Right renal pelvis (tissue), 4 donors: ENCODE measurements at regions not wholly inside any gene's neighbourhood (a gene's known extent, or its start where the extent isn't known, plus 50 kb on each side); places are given as distances from the start of the nearest gene placed in this dataset.

ENCODE experiments used
- DNase-seq, 4 donors: peaks; one replicate each; pipeline ENCODE4 v3.0.0-alpha.2; 2013; ENCODE audit warnings: low read depth in 4 of 4, low spot score in 3 of 4, missing footprints in 1 of 4

DNA sequence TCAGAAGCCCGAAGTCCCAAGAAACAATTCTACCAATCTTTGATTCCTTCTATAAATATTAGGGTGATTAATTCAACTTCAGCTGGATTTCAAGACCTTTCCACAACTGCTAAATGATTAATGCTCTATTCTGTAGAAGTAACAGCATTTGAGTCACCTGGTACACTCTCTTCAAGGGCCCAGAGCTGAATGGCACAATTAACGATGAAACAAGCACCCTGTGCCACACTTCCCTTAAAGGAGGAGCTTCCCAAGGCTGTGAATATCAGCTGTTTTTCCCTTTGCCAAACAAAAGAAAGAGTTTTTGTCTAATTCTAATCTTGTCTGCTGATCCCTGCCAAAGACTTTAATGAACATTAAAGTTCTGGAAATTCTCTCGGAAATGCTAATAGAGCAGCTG lies 56.0 kb downstream of the BOD1L2 start:
- DNase-seq, result no peak

DNA sequence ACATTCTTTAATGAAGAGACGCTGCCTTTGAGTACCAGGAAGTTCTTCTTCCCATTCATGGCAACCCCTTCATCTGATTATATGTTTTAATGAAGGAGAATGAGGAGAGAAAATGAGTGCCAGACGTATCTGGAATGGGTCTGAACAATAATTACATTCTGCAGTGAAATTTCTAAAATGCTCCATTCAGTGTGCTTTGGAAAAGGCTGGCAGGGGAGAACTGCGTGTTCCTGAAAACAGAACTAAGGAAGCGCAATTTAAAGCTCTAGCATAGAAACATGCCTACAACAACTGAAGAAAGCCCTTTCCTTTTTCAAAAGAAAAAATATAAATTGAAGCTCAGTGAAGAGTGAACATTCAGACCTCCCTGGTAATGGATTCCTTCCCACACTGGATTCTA lies 58.8 kb downstream of the BOD1L2 start:
- no peak for DNase-seq

- no peak for DNase-seq
These were observed 60.4 kb downstream of the BOD1L2 start for GRCh38 chr18:57207124-57207916.

GRCh38 chr18:57208047-57208446 lies 61.2 kb downstream of the BOD1L2 start:
- DNase-seq, result no peak

GRCh38 chr18:57209713-57210106 lies 62.8 kb downstream of the BOD1L2 start:
- DNase-seq, result no peak

- no peak for DNase-seq
These were observed 63.3 kb downstream of the BOD1L2 start for GRCh38 chr18:57210107-57210715.

DNA sequence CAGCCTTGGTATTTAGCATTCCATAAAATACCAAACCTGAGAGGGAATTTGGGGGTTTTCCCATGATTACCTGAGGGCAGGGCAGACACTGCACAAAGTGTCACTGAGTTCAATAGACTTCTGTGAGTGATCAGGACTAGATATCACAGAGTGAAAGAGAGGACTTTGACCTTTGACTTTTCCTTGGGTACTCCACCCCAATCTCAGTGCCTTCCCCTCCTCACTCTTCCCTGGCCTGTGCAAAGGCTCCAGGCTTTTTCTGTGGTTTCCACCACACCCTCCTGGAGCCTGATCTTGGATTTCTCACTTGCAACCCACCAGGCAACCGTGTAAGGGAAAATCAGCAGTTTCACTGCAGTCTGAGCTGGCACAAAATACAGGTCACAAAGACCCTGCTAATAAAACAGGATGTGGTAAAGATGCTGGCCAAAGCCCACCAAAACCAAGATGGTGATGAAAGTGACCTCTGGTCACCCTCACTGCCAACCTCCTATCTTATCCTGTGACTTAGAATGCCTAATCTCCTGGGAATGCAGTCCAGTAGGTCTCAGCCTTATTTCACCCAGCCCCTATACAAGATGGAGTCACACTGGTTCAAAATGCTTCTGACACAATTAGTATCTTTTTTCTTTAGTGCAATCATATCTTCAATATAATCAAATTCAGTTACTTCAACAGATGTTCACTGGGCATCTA lies 64.0 kb downstream of the BOD1L2 start:
- DNase-seq, result no peak

DNA sequence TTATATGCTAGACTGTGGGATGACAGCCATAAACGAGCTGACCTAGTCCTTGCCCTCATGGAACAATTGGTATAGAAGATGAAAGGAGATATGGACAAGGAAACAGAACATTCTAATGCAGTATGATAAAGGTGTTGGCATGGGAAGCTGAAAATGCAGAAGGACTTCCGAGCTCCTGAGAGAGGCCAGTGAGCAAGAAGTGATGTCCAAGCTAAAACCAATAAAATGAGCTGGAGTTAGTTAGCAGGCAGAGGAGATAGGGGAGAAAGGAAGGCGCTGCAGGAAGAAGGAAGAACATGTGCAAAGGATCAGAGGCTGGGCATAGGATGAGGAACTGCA lies 64.5 kb downstream of the BOD1L2 start:
- DNase-seq, result no peak

DNA sequence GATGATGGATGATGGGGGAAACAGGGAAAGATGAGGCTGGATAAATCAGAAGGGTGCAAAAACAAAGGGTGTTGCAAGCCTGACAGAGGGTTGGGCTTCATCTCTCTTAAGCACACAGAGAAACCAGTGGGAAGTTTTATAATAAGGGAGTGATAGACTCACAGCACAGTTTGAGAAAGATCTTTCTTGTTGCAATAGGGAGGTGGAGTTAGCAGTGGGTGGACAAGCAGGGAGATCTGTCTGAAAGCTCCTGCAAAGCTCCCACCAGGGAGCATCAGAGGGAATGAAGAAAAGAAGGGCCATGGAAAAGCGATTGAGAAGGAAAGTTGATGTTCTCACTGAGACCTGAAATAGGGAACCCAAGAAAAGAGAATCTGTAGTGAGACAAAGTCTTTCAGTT lies 64.9 kb downstream of the BOD1L2 start:
- DNase-seq, result no peak

DNA sequence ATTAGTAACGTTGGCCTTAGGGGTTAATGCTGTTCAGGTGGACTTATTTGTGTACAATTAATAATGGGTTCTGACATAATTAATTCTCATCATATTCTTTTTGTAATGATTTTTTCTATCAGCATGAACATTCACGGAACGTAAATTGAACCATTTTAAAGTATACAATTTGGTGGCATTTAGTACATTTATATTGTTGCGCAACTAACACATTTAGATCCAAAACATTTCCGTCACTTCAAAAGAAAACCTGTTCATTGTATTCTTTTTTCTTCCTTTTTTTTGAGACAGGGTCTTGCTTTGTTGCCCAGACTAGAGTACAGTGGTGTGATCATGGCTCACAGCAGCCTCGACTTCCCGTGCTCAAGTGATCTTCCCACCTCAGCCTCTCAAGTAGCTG lies 65.8 kb downstream of the BOD1L2 start:
- no peak for DNase-seq

- DNase-seq, result no peak
These were observed 68.1 kb downstream of the BOD1L2 start for GRCh38 chr18:57214976-57215375.

DNA sequence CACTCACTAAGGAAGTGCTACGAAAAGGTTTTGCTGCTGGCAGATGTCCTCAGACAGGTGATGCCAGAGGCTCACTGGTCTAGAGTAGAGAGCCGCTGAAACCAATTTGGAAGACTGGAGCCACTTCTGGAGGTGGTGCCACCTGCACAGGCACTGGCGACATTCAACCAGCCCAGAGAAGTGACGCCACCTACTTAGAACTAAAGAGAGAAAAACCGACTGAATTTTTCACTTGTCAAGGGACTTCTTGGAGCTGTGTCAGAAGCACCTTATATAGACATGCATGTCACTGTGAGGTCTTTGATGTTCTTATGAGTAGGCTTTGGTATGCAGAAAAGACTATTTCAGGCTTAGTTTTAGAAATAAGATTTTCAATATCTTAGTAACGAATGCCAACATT lies 71.4 kb downstream of the BOD1L2 start:
- DNase-seq, result no peak

DNA sequence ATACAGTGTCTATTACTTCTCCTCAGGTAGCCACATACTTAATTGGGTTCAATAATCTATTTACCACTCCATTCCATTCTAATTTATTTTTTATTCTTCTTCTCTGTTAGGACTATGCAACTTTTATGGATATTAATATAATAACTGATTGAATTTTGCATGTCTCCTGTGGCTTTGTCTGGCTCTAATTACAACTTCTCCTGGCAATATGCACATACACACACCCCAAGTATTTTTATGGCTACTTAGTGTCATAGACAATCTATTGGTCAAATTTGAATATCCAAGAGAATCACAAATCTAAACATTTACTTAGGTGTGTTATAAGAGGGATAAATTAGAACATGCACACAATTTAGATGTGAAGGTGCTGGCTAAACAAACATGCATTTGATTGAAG lies 73.1 kb downstream of the BOD1L2 start:
- no peak for DNase-seq

- peak; percentile 26 to 46 (median 40) for DNase-seq
These were observed 73.6 kb downstream of the BOD1L2 start for GRCh38 chr18:57220480-57220879.

- no peak for DNase-seq
These were observed 74.1 kb downstream of the BOD1L2 start for GRCh38 chr18:57220930-57221483.

GRCh38 chr18:57223144-57223870 lies 76.4 kb downstream of the BOD1L2 start:
- DNase-seq, result no peak

DNA sequence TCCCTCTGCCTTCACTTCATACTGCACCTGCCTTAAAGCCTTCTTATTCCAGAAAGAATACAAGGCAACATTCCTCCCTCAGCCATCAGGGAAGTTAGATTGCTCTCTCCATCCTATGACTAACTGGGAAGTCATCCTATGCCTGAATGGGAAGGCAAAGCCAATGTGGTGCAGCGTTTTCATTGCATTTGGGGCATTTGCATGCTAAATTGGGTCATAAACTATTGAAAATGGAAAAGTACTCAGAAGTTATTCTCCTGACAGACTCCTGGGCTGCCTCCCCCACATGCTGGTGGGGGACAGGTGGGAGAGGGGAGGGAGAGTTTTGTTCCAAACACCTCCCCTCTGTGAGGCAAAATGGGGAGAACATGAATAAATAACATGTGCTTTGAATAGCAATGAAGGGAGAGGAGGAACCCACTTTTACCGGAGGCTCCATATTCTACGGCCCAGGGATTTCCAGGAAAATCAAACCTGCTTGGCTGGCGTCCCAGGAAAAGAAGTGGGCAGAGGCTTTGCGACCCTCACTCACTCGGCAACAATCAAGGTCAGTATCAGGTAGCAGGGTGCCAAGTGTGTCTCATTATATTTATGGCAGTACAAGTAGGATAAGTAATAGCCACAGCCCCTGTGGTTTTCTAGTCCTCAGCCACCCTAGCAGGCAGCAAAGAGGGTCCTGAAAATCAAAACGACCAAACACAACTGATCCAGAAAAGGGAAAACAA lies 84.1 kb downstream of the BOD1L2 start:
- no peak for DNase-seq

- no peak for DNase-seq
These were observed 85.0 kb downstream of the BOD1L2 start for GRCh38 chr18:57231864-57232263.

DNA sequence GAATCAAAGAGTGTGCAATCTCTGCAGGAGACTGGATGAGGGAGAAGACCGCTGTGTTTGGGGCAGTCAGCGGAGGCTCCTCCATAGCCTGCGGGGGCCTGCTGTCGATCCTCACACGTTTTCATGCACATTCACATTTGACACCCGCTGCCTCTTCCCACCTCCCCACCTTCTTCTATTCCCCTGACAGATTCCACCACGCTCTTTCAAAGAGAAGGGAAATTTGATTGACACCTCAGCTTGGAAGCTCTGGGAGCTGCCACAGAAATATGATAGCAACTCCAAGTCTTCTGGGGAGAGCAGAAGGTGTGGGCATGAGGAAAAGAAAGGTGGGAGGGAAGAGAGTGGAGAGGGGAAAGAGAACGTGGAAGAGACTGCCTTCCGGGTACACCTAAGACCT lies 87.5 kb downstream of the BOD1L2 start:
- no peak for DNase-seq

DNA sequence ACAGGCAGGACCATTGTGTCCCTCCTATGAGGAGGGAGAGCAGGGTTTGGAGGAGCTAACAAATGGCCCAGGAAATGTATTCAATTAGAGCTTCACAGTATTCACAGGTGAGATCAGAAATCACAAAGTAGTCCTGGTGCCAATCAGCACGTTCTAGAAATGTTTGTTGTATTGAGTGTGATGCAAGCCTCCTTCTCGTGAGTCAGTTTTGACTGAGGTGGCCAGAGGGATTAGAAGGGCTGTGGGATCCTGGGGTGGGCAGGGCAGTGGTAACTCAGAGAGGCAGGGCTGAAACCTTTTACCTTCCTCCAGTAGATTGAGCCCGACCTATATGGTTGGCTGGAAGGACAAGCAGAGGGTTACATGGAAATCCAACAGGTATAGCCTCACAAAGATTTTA lies 95.0 kb downstream of the BOD1L2 start:
- no peak for DNase-seq
